Activated naive CD4-positive, alpha-beta T cell treated with anti-CD3 and anti-CD28 coated beads for 36 hours (primary cell): ENCODE measurements at regions not wholly inside any gene's neighbourhood (a gene's known extent, or its start where the extent isn't known, plus 50 kb on each side); places are given as distances from the start of the nearest gene placed in this dataset.
"Not testable (repeated sequence)": the region's sequence is repeated elsewhere in the genome, so short reads cannot be mapped to it uniquely, and the experiment has no call there.

ENCODE experiments used
- CTCF ChIA-PET: fragments of 350-600 bp; sonication (Branson Sonifier 250); formaldehyde crosslinking; loops from one replicate; lab custom pipeline; 2021; ENCODE audit warnings: antibody characterized with exemption; lab: Charles Lee
- DNase-seq: peaks from one replicate; pipeline ENCODE4 v3.0.0-alpha.2; 2020
- H3K27ac Mint-ChIP-seq: one replicate; pipeline ENCODE4 v1.8.0; 2021; ENCODE audit warnings: mild to moderate bottlenecking, mixed read lengths
- H3K27me3 Mint-ChIP-seq: one replicate; pipeline ENCODE4 v1.8.0; 2021; ENCODE audit warnings: low read depth, mixed read lengths
- H3K36me3 Mint-ChIP-seq: one replicate; pipeline ENCODE4 v1.8.0; 2021; ENCODE audit warnings: low read depth, mixed read lengths
- H3K4me1 Mint-ChIP-seq: one replicate; pipeline ENCODE4 v1.8.0; 2021; ENCODE audit warnings: low read depth, mixed read lengths
- H3K4me3 Mint-ChIP-seq: one replicate; pipeline ENCODE4 v1.8.0; 2021; ENCODE audit warnings: mild to moderate bottlenecking, moderate library complexity, mixed read lengths
- H3K9me3 Mint-ChIP-seq: one replicate; pipeline ENCODE4 v1.8.0; 2021; ENCODE audit warnings: mixed read lengths
- intact Hi-C: fragments of 100-400 bp; cut with micrococcal nuclease; formaldehyde crosslinking; loops from one replicate; pipeline ENCODE4 v1.15.1; 2023

GRCh38 chr5:4572311-4573100 lies 567.6 kb upstream of the ADAMTS16 start:
- no peaks in the 10 kb centered on the region for H3K27me3 Mint-ChIP-seq
- H3K27ac Mint-ChIP-seq, result no peak overlapping the region
- no peaks in the 10 kb centered on the region for H3K36me3 Mint-ChIP-seq
- H3K9me3 Mint-ChIP-seq, result peaks cover 7% of the 10 kb centered on the region
- DNase-seq, result no peak
- H3K4me1 Mint-ChIP-seq, result no peaks in the 10 kb centered on the region
- CTCF ChIA-PET, result no interaction called here
- no peak overlapping the region for H3K4me3 Mint-ChIP-seq
- intact Hi-C loops, result no loop called here

GRCh38 chr5:4575608-4576007 lies 564.5 kb upstream of the ADAMTS16 start:
- Mint-ChIP-seq H3K36me3 (no peaks in the 10 kb centered on the region), H3K4me3 (no peak overlapping the region), H3K27me3 (no peaks in the 10 kb centered on the region), H3K27ac (no peak overlapping the region), H3K9me3 (peaks cover 6% of the 10 kb centered on the region), H3K4me1 (no peaks in the 10 kb centered on the region)
- DNase-seq, result no peak
- CTCF ChIA-PET, result no interaction called here
- intact Hi-C loops, result no loop called here

GRCh38 chr5:4576161-4576748 lies 563.9 kb upstream of the ADAMTS16 start:
- Mint-ChIP-seq H3K36me3 (no peaks in the 10 kb centered on the region), H3K27ac (no peak overlapping the region), H3K4me3 (no peak overlapping the region), H3K27me3 (no peaks in the 10 kb centered on the region), H3K9me3 (peaks cover 11% of the 10 kb centered on the region), H3K4me1 (no peaks in the 10 kb centered on the region)
- intact Hi-C loops, result no loop called here
- CTCF ChIA-PET, result no interaction called here
- DNase-seq, result no peak

- no peak overlapping the region for H3K27ac Mint-ChIP-seq
Observed at GRCh38 chr5:4576908-4577307, 563.2 kb upstream of the ADAMTS16 start.

GRCh38 chr5:4579679-4580078 lies 560.5 kb upstream of the ADAMTS16 start:
- intact Hi-C loops, result no loop called here
- H3K9me3 Mint-ChIP-seq, result peaks cover 7% of the 10 kb centered on the region
- DNase-seq, result no peak
- H3K36me3 Mint-ChIP-seq, result no peaks in the 10 kb centered on the region
- no peak overlapping the region for H3K27ac Mint-ChIP-seq
- H3K4me3 Mint-ChIP-seq, result no peak overlapping the region
- CTCF ChIA-PET, result no interaction called here
- no peaks in the 10 kb centered on the region for H3K27me3 Mint-ChIP-seq
- no peaks in the 10 kb centered on the region for H3K4me1 Mint-ChIP-seq

More at GRCh38 chr5:4576908-4577307, 563.2 kb upstream of the ADAMTS16 start:
- intact Hi-C loops, result no loop called here
- Mint-ChIP-seq H3K36me3 (no peaks in the 10 kb centered on the region), H3K27me3 (no peaks in the 10 kb centered on the region), H3K4me3 (no peak overlapping the region), H3K9me3 (peaks cover 11% of the 10 kb centered on the region), H3K4me1 (no peaks in the 10 kb centered on the region)
- CTCF ChIA-PET, result interaction anchor here (0.7 kb wide), 1 partner anchor 206 kb away, joined by 3 read pairs; no protein-coding TSS in a partner anchor
- no peak for DNase-seq

GRCh38 chr5:4580772-4581171 lies 559.4 kb upstream of the ADAMTS16 start:
- CTCF ChIA-PET, result no interaction called here
- intact Hi-C loops, result no loop called here
- H3K27me3 Mint-ChIP-seq, result no peaks in the 10 kb centered on the region

GRCh38 chr5:4581289-4581688 lies 558.8 kb upstream of the ADAMTS16 start:
- H3K4me3 Mint-ChIP-seq, result no peak overlapping the region
- no peaks in the 10 kb centered on the region for H3K27me3 Mint-ChIP-seq
- H3K36me3 Mint-ChIP-seq, result no peaks in the 10 kb centered on the region
- H3K9me3 Mint-ChIP-seq, result peaks cover 9% of the 10 kb centered on the region
- H3K27ac Mint-ChIP-seq, result no peak overlapping the region
- no peaks in the 10 kb centered on the region for H3K4me1 Mint-ChIP-seq
- no peak for DNase-seq
- CTCF ChIA-PET, result no interaction called here
- intact Hi-C loops, result no loop called here

More at GRCh38 chr5:4580772-4581171, 559.4 kb upstream of the ADAMTS16 start:
- no peaks in the 10 kb centered on the region for H3K36me3 Mint-ChIP-seq
- no peak overlapping the region for H3K27ac Mint-ChIP-seq
- H3K4me1 Mint-ChIP-seq, result no peaks in the 10 kb centered on the region
- H3K4me3 Mint-ChIP-seq, result no peak overlapping the region
- peaks cover 7% of the 10 kb centered on the region for H3K9me3 Mint-ChIP-seq
- DNase-seq, result no peak

GRCh38 chr5:4584982-4585381 lies 555.1 kb upstream of the ADAMTS16 start:
- Mint-ChIP-seq H3K4me3 (no peak overlapping the region), H3K9me3 (peaks cover 9% of the 10 kb centered on the region), H3K27ac (no peak overlapping the region), H3K27me3 (no peaks in the 10 kb centered on the region), H3K36me3 (no peaks in the 10 kb centered on the region), H3K4me1 (no peaks in the 10 kb centered on the region)
- CTCF ChIA-PET, result no interaction called here
- intact Hi-C loops, result no loop called here
- no peak for DNase-seq

- CTCF ChIA-PET, result no interaction called here
- Mint-ChIP-seq H3K36me3 (no peaks in the 10 kb centered on the region), H3K9me3 (peaks cover 11% of the 10 kb centered on the region), H3K4me3 (no peak overlapping the region), H3K27ac (no peak overlapping the region), H3K27me3 (no peaks in the 10 kb centered on the region), H3K4me1 (no peaks in the 10 kb centered on the region)
- intact Hi-C loops, result no loop called here
- DNase-seq, result no peak
Observed at GRCh38 chr5:4613440-4613839, 526.7 kb upstream of the ADAMTS16 start.

- H3K9me3 Mint-ChIP-seq, result peaks cover 5% of the 10 kb centered on the region
- H3K27ac Mint-ChIP-seq, result no peak overlapping the region
- no peaks in the 10 kb centered on the region for H3K36me3 Mint-ChIP-seq
- CTCF ChIA-PET, result no interaction called here
- no peak for DNase-seq
- intact Hi-C loops, result no loop called here
- no peaks in the 10 kb centered on the region for H3K4me1 Mint-ChIP-seq
- no peaks in the 10 kb centered on the region for H3K27me3 Mint-ChIP-seq
- H3K4me3 Mint-ChIP-seq, result no peak overlapping the region
Observed at GRCh38 chr5:4614088-4614487, 526.0 kb upstream of the ADAMTS16 start.

- H3K36me3 Mint-ChIP-seq, H3K27ac Mint-ChIP-seq, H3K4me1 Mint-ChIP-seq, DNase-seq, H3K27me3 Mint-ChIP-seq, intact Hi-C loops, H3K9me3 Mint-ChIP-seq, H3K4me3 Mint-ChIP-seq: not testable (repeated sequence)
- CTCF ChIA-PET, result interaction anchor here (0.9 kb wide), 1 partner anchor 12 kb away, joined by 3 read pairs; no protein-coding TSS in a partner anchor
Observed at GRCh38 chr5:4615369-4615768, 524.8 kb upstream of the ADAMTS16 start.

- CTCF ChIA-PET, result no interaction called here
- intact Hi-C loops, result no loop called here
- Mint-ChIP-seq H3K27ac (no peak overlapping the region), H3K27me3 (no peaks in the 10 kb centered on the region), H3K4me1 (no peaks in the 10 kb centered on the region), H3K4me3 (no peak overlapping the region), H3K9me3 (peaks cover 4% of the 10 kb centered on the region), H3K36me3 (no peaks in the 10 kb centered on the region)
- no peak for DNase-seq
Observed at GRCh38 chr5:4625206-4625896, 514.8 kb upstream of the ADAMTS16 start.
